Heart left ventricle (tissue), 16 donors: ENCODE measurements at regions not wholly inside any gene's neighbourhood (a gene's known extent, or its start where the extent isn't known, plus 50 kb on each side); places are given as distances from the start of the nearest gene placed in this dataset.

Experiments used
- ATAC-seq, 4 donors: fragments of 200-7000 bp; cut with Tn5 transposase; one replicate each; pipeline ENCODE4 v1.9.1; 2020 to 2022; ENCODE audit warnings: moderate library complexity in 4 of 4, mild to moderate bottlenecking in 3 of 4, moderate number of reproducible peaks in 1 of 4
- DNase-seq, 5 donors: peaks; one replicate each; pipeline ENCODE4 v3.0.0-alpha.2; 2020
- H3K27ac ChIP-seq, 12 donors: fragments of 200-600 bp; sonication (generic) in 4 of 12; one replicate each; pipeline versions ENCODE4 v1.5.0 to v1.8.0; 2016 to 2022; ENCODE audit warnings: mild to moderate bottlenecking in 2 of 12
- H3K27me3 ChIP-seq, 9 donors: fragments of 200-600 bp; sonication (generic) in 2 of 9; one replicate each; pipeline versions ENCODE4 v1.5.1 to v1.8.0; 2016 to 2022; ENCODE audit warnings: mild to moderate bottlenecking in 3 of 9
- H3K36me3 ChIP-seq, 9 donors: fragments of 200-600 bp; sonication (generic) in 2 of 9; one replicate each; pipeline versions ENCODE4 v1.5.0 to v1.8.0; 2018 to 2022; ENCODE audit warnings: mild to moderate bottlenecking in 2 of 9
- H3K4me1 ChIP-seq, 12 donors: fragments of 200-600 bp; sonication (generic) in 4 of 12; one replicate each; pipeline versions ENCODE4 v1.5.0 to v1.8.0; 2016 to 2022; ENCODE audit warnings: mild to moderate bottlenecking in 3 of 12
- H3K4me3 ChIP-seq, 12 donors: fragments of 200-600 bp; sonication (generic) in 4 of 12; one replicate each; pipeline versions ENCODE4 v1.5.0 to v1.8.0; 2017 to 2022; ENCODE audit warnings: mild to moderate bottlenecking in 9 of 12, moderate library complexity in 4 of 12
- H3K9me3 ChIP-seq, 12 donors: fragments of 200-600 bp; sonication (generic) in 4 of 12; one replicate each; pipeline versions ENCODE4 v1.5.0 to v1.8.0; 2016 to 2022; ENCODE audit warnings: mild to moderate bottlenecking in 1 of 12
- POLR2A ChIP-seq, 2 donors: fragments of 450-650 bp; IDR thresholded peaks; one replicate each; pipeline ENCODE4 v1.6.1; 2017; ENCODE audit warnings: antibody characterized with exemption in 2 of 2, mild to moderate bottlenecking in 2 of 2, moderate library complexity in 2 of 2
- WGBS, 4 donors: extraction: QIAGEN DNeasy Blood & Tissue Kit in 2 of 4; methylation state at CpG; one replicate each; pipeline versions ENCODE4 v1.1.5 to v1.1.7; 2013 to 2018; 5-methylcytosine and 5-hydroxymethylcytosine counted together
- intact Hi-C, 10 donors: fragments of 100-400 bp; cut with DNase I; formaldehyde crosslinking; loops; one replicate each; pipeline versions ENCODE4 v1.11.1 to v1.14.2; 2022
- TF ChIP-seq, protein P1 (sequence below), 12 donors: fragments of 200-600 bp; sonication (generic) in 4 of 12; IDR thresholded peaks; one replicate each; pipeline versions ENCODE4 v1.5.0 to v1.8.0; 2018 to 2022; ENCODE audit warnings: antibody characterized with exemption in 12 of 12, mild to moderate bottlenecking in 5 of 12
- donor health status: ischemic (EF 13 %, LVEDD 7.1; RV severe dilation, severe dysfunction).
- donor health status: healthy with polysubstance abuse.
- donor health status: DM: no; HTN: yes; CAD: no.
- donor health status: DM: no; HTN: no; CAD: no.
- donor health status: ischemic (EF 25% LVEDD 6.9; RV normal size, moderate dysfunction).
- donor health status: ischemic (EF 25% LVEDD 5.7; RV mildly dilated, moderate dysfunction).
- donor health status: healthy.
- donor health status: DM: yes; HTN: yes; CAD: no.
- donor health status: ischemic (EF 35%, LVEDD 5.7; RV mildly dilated, moderate dysfunction).
- donor health status: nonischemic (EF 11% LVEDD 7.7; RV severe dilation, severe dysfunction).
- donor health status: DM: yes; HTN: yes; CAD: no.
- donor health status: PGD.
- donor health status: ischemic (EF 29% LVEDD 5.4; RV normal size, mild dysfunction).
- donor health status: nonischemic (EF 23%, LVEDD 6.1; RV moderate dilation, normal function).

DNA sequence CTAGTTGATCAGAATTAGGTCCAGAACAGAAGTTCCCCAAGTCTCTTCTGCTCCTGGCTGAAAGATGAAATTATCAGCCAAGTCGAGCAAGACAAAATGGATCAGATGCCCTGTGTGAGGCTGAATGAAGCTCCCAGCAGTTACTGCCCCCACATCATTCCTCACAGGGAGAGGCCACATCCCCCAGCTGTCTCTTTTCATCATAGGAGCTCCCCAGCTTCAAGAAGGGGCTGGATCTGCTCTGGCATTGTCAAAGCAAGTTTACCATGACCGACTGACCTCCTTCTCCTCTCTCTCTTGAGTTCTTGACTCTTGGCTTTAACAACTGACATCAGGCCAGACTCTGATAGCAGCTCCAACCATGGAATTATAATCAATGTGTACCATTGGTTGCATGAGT, 133.3 kb upstream of the RAD23B start:
- TF ChIP-seq, protein P1, sequence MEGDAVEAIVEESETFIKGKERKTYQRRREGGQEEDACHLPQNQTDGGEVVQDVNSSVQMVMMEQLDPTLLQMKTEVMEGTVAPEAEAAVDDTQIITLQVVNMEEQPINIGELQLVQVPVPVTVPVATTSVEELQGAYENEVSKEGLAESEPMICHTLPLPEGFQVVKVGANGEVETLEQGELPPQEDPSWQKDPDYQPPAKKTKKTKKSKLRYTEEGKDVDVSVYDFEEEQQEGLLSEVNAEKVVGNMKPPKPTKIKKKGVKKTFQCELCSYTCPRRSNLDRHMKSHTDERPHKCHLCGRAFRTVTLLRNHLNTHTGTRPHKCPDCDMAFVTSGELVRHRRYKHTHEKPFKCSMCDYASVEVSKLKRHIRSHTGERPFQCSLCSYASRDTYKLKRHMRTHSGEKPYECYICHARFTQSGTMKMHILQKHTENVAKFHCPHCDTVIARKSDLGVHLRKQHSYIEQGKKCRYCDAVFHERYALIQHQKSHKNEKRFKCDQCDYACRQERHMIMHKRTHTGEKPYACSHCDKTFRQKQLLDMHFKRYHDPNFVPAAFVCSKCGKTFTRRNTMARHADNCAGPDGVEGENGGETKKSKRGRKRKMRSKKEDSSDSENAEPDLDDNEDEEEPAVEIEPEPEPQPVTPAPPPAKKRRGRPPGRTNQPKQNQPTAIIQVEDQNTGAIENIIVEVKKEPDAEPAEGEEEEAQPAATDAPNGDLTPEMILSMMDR (IDR thresholded peaks at IDR 0.05): no peak
- TF ChIP-seq POLR2A (IDR thresholded peaks at IDR 0.05): no peak
- Histone ChIP-seq H3K36me3 (no peaks in the 10 kb centered on the region), H3K4me3 (no peak overlapping the region), H3K9me3 (peaks cover 0 to 11% (median 0%) of the 10 kb centered on the region in 12 donors), H3K4me1 (no peaks in the 10 kb centered on the region), H3K27ac (no peak overlapping the region), H3K27me3 (peaks cover 0 to 3% (median 0%) of the 10 kb centered on the region in 9 donors)
- no peak for DNase-seq
- intact Hi-C loops: loop anchor here in 1 of 10 donors (10.0 kb wide), 1 partner anchor 195 kb away; no protein-coding TSS in a partner anchor
- no peak for ATAC-seq
- 59 to 90% (median 68%) methylated on average over 2 of the region's 2 CpGs for WGBS, 4 donors

DNA sequence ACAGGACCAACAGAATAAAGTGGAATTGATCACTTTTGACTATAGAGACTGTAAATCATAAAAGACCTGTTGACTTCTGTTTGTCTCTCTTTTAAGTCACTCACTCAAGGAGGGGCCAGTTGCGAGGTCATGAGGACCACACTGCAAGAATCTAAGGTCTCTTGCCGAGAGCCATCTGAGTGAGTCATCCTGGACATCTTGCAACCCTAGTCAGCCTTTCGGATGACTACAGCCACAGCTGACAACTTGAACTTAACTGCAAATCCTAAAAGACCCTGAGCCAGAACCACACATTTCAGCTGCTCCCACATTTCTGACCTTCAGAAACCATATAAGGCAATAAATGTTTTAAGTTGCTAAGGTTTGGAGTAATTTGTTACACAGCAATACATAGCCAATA, 129.7 kb upstream of the RAD23B start:
- Histone ChIP-seq H3K9me3 (peaks cover 0 to 11% (median 0%) of the 10 kb centered on the region in 12 donors), H3K27me3 (peaks cover 0 to 3% (median 0%) of the 10 kb centered on the region in 9 donors), H3K36me3 (no peaks in the 10 kb centered on the region), H3K4me1 (no peaks in the 10 kb centered on the region), H3K27ac (no peak overlapping the region), H3K4me3 (no peak overlapping the region)
- DNase-seq (no peak), ATAC-seq (no peak)
- intact Hi-C loops: loop anchor here in 1 of 10 donors (10.0 kb wide), 1 partner anchor 191 kb away; no protein-coding TSS in a partner anchor
- 70 to 87% (median 82%) methylated on average over 3 of the region's 3 CpGs for WGBS, 4 donors
- TF ChIP-seq, protein P1 (IDR thresholded peaks at IDR 0.05): no peak
- TF ChIP-seq POLR2A (IDR thresholded peaks at IDR 0.05): no peak

DNA sequence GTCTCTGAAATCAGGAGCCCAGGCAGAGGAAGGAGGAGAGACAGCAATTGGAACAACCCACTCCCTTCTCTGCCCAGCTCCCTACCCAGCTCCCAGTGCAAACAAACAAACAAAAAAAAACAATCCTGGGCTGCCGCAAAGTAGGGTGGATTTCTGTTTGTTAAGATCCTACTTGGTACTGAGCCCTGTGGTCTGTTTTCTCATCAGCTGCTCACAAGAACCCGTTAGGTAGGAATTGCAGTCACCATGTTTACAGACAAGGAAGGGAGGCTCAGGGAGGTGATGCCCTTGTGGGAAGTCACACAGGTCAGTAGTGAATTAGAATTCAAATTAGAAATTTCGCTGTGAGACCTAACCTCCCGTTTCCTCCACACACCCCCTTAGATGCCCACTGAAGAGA, 128.8 kb upstream of the RAD23B start:
- WGBS, 4 donors: 69 to 81% (median 78%) methylated on average over 4 of the region's 4 CpGs

DNA sequence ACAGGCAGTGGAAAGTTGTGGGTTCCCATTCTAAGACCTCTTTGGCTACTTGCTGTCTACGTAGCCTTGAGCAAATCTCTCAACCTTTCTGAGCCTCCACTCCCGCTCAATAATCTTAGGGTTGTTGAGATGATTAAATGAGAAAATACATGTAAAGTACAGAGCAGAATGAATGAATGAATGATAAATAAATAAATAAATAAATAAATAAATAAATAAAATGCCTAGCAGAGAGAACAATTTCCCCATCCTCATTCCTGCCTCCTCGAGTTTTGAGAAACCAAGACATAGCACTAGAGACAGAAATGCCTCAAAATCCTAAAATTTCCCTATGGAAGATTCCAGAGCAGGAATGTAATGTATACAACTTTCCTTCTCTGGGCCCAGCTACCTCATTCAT, 128.3 kb upstream of the RAD23B start:
- DNase-seq (no peak), ATAC-seq (no peak)
- 94 to 98% (median 96%) methylated on average over 3 of the region's 3 CpGs for WGBS, 4 donors

More for the DNA sequence above, 128.8 kb upstream of the RAD23B start:
- Histone ChIP-seq H3K27ac (no peak overlapping the region), H3K4me1 (no peaks in the 10 kb centered on the region), H3K9me3 (peaks cover 0 to 11% (median 0%) of the 10 kb centered on the region in 12 donors), H3K27me3 (peaks cover 0 to 3% (median 0%) of the 10 kb centered on the region in 9 donors), H3K36me3 (no peaks in the 10 kb centered on the region), H3K4me3 (no peak overlapping the region)
- no peak for TF ChIP-seq POLR2A (IDR thresholded peaks at IDR 0.05)
- DNase-seq: no peak
- intact Hi-C loops: loop anchor here in 1 of 10 donors (10.0 kb wide), 1 partner anchor 191 kb away; no protein-coding TSS in a partner anchor
- ATAC-seq: no peak

More for the DNA sequence above, 128.3 kb upstream of the RAD23B start:
- Histone ChIP-seq H3K9me3 (peaks cover 0 to 11% (median 0%) of the 10 kb centered on the region in 12 donors), H3K27me3 (peaks cover 0 to 3% (median 0%) of the 10 kb centered on the region in 9 donors), H3K4me3 (no peak overlapping the region), H3K4me1 (no peaks in the 10 kb centered on the region), H3K36me3 (no peaks in the 10 kb centered on the region), H3K27ac (no peak overlapping the region)
- intact Hi-C loops: loop anchor here in 1 of 10 donors (10.0 kb wide), 1 partner anchor 190 kb away; no protein-coding TSS in a partner anchor
- TF ChIP-seq, protein P1 (IDR thresholded peaks at IDR 0.05): no peak
- TF ChIP-seq POLR2A (IDR thresholded peaks at IDR 0.05): no peak
